IPS-15b (cell line): ENCODE measurements at regions not wholly inside any gene's neighbourhood (a gene's known extent, or its start where the extent isn't known, plus 50 kb on each side); places are given as distances from the start of the nearest gene placed in this dataset.
A peak's percentile ranks its signal among the peaks of the same experiment; 100 is the strongest.

Source experiments
- H3K27me3 ChIP-seq: one replicate; pipeline ENCODE4 v1.6.1; 2013; ENCODE audit warnings: low read length; ENCODE audit not compliant: control insufficient read depth, insufficient read depth
- H3K36me3 ChIP-seq: one replicate; pipeline ENCODE4 v1.6.1; 2013; ENCODE audit warnings: low read length; ENCODE audit not compliant: control insufficient read depth, insufficient read depth
- H3K4me1 ChIP-seq: one replicate; pipeline ENCODE4 v1.6.1; 2013; ENCODE audit warnings: mild to moderate bottlenecking, low read length; ENCODE audit not compliant: control insufficient read depth, insufficient read depth
- H3K4me3 ChIP-seq: one replicate; pipeline ENCODE4 v1.5.1; 2013; ENCODE audit warnings: low read depth, low read length
- H3K9ac ChIP-seq: one replicate; pipeline ENCODE4 v1.6.1; 2013; ENCODE audit warnings: low read depth, mild to moderate bottlenecking, low read length
- H3K9me3 ChIP-seq: one replicate; pipeline ENCODE4 v1.6.1; 2013; ENCODE audit warnings: mild to moderate bottlenecking, low read length; ENCODE audit not compliant: control insufficient read depth, insufficient read depth

- Histone ChIP-seq H3K36me3 (no peaks in the 10 kb centered on the region), H3K9me3 (no peaks in the 10 kb centered on the region), H3K4me1 (no peaks in the 10 kb centered on the region), H3K4me3 (no peak overlapping the region), H3K27me3 (no peaks in the 10 kb centered on the region), H3K9ac (no peak overlapping the region)
These were observed 109.0 kb upstream of the PARD3B start for GRCh38 chr2:204436230-204436629.

DNA sequence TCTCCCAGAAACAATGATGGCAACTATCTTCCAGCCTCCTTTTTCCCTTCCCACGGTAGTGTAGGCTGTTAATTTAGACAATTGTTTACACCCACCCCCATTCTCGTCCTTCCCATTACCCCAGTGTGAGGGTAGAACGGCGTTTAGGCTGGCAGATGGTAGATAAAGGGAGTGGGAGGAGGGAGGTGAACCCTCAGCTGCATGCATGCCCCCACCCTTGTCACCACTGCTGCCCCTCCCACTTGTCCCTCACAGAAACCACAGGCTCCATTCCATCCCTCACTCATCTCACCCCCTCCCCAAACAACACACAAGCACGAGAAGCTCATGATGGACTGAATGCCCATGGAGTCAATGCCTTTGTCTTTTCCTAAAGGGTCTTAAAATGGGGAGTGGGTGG, 107.9 kb upstream of the PARD3B start:
- Histone ChIP-seq H3K36me3 (no peaks in the 10 kb centered on the region), H3K9ac (no peak overlapping the region), H3K27me3 (no peaks in the 10 kb centered on the region), H3K4me3 (no peak overlapping the region), H3K4me1 (no peaks in the 10 kb centered on the region), H3K9me3 (no peaks in the 10 kb centered on the region)

- Histone ChIP-seq H3K9ac (no peak overlapping the region), H3K9me3 (no peaks in the 10 kb centered on the region), H3K4me3 (peak overlapping the region; percentile 2), H3K27me3 (no peaks in the 10 kb centered on the region), H3K4me1 (no peaks in the 10 kb centered on the region), H3K36me3 (no peaks in the 10 kb centered on the region)
These were observed 107.2 kb upstream of the PARD3B start for GRCh38 chr2:204437815-204438756.

DNA sequence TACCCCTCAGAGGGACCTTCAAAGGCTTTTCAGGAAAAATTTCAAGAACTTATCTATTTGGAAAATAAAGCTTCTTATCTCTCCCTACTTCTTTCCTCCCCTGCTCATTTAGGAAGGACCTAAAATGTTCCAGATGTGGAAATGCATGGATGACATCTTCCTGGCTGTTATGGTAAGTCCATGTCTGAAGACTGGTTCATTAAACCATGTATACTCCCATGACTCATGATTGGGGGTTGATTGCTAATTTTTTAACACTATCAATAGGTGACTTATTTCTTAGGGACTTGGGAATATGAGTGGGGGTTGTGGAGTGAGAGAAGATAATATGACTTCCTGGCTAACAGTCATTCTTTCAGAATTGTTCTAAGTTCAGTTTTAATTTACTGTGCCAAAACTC, 104.0 kb upstream of the PARD3B start:
- Histone ChIP-seq H3K4me3 (no peak overlapping the region), H3K36me3 (no peaks in the 10 kb centered on the region), H3K9me3 (no peaks in the 10 kb centered on the region), H3K9ac (no peak overlapping the region), H3K4me1 (no peaks in the 10 kb centered on the region), H3K27me3 (no peaks in the 10 kb centered on the region)

- no peak overlapping the region for H3K9ac ChIP-seq
- H3K27me3 ChIP-seq = no peaks in the 10 kb centered on the region
- H3K4me3 ChIP-seq = no peak overlapping the region
- no peaks in the 10 kb centered on the region for H3K4me1 ChIP-seq
- H3K9me3 ChIP-seq = no peaks in the 10 kb centered on the region
- H3K36me3 ChIP-seq = no peaks in the 10 kb centered on the region
These were observed 100.1 kb upstream of the PARD3B start for GRCh38 chr2:204445149-204445548.

DNA sequence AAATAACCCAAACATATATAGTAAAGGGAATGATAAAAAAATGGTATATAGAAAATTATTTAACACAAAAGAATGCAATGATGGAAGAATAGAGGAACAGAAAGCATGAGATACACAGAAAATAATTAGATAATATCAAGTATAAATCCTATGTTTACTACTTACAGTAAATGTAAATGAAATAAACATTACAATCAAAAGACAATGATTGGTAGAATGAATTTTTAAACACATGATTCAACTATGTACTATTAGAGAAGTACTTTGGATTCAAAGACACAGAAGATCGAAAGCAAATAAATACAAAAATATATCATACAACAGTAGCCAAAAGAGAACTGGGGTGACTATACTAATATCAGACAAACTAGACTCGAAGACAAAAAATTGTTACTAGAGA, 97.6 kb upstream of the PARD3B start:
- H3K27me3 ChIP-seq = no peaks in the 10 kb centered on the region
- H3K9ac ChIP-seq = no peak overlapping the region
- no peaks in the 10 kb centered on the region for H3K36me3 ChIP-seq
- H3K4me1 ChIP-seq = no peaks in the 10 kb centered on the region
- no peak overlapping the region for H3K4me3 ChIP-seq
- H3K9me3 ChIP-seq = no peaks in the 10 kb centered on the region

DNA sequence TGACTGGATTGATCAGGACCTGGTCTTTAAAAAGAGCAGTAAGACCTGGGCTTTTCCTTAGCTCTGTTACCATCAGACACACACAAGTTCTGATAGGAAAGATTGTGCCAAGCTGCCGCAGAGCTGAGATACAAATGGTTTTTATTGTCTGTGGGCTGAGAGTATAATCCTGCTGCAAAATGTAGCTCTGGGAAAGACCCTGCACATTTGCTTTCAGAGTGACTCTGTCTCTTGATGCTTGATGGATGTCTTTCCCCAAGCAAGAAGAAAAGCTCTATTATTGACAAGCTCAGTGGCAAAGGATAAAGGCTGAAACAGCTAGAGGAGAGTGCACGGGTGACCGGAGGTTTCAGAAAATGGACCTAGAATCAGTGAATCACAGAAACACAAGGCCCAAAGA, 95.3 kb upstream of the PARD3B start:
- no peak overlapping the region for H3K4me3 ChIP-seq
- no peak overlapping the region for H3K9ac ChIP-seq
- no peaks in the 10 kb centered on the region for H3K27me3 ChIP-seq
- no peaks in the 10 kb centered on the region for H3K9me3 ChIP-seq
- peaks cover 2% of the 10 kb centered on the region for H3K4me1 ChIP-seq
- peaks cover 1% of the 10 kb centered on the region for H3K36me3 ChIP-seq

DNA sequence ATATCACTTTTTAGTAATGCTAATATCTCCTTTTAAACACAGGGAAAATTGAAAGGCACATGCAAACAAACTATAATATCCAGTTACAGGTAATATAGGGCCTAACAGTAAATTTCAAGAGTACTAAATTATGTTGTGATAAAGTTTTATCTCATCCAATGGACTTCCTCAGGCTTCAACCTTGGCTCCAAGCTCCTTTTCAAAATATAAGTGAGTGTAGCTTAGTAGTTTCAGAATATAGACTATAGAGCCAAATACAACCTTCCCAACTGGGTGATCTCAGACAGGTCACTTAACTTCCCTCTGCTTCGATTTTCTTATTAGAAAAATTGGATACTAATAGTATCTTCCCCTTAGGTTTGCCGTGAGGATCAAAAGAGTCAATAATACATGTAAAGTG, 93.5 kb upstream of the PARD3B start:
- no peaks in the 10 kb centered on the region for H3K9me3 ChIP-seq

DNA sequence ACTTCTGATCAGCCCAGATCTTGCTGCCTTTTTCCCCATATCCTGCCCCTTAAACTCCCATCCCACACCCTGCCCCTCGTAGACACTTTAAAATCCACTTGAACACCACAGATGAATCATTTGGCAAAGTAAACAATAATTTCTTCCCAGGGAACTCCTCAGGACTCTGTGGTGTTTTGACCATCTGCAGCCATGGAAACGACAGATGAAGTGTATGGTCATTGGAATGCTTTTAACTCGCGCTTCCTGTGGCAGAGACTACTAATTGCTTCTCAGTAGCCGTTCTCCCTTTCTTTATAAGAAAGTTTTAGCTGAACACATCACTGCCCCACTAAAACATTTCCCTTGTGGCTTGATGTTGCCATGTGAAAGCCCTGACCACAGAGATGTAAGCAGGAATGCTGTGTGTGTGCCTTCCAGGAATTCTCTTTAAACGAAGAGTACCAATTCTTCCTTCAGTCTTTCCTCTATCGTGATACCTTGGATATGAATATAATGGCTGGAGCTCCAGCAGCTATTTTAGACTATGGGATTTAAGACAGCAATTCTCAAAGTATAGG, 92.7 kb upstream of the PARD3B start:
- Histone ChIP-seq H3K4me3 (no peak overlapping the region), H3K9me3 (no peaks in the 10 kb centered on the region), H3K27me3 (no peaks in the 10 kb centered on the region), H3K36me3 (peaks cover 2% of the 10 kb centered on the region), H3K4me1 (peaks cover 2% of the 10 kb centered on the region), H3K9ac (no peak overlapping the region)

More for the DNA sequence above, 93.5 kb upstream of the PARD3B start:
- H3K27me3 ChIP-seq = no peaks in the 10 kb centered on the region
- H3K36me3 ChIP-seq = peaks cover 2% of the 10 kb centered on the region
- H3K9ac ChIP-seq = no peak overlapping the region
- H3K4me1 ChIP-seq = peaks cover 2% of the 10 kb centered on the region
- no peak overlapping the region for H3K4me3 ChIP-seq

GRCh38 chr2:204453730-204454167, 91.5 kb upstream of the PARD3B start:
- H3K27me3 ChIP-seq = no peaks in the 10 kb centered on the region
- no peak overlapping the region for H3K4me3 ChIP-seq
- H3K36me3 ChIP-seq = peaks cover 2% of the 10 kb centered on the region
- no peaks in the 10 kb centered on the region for H3K9me3 ChIP-seq
- no peak overlapping the region for H3K9ac ChIP-seq
- H3K4me1 ChIP-seq = peaks cover 2% of the 10 kb centered on the region

DNA sequence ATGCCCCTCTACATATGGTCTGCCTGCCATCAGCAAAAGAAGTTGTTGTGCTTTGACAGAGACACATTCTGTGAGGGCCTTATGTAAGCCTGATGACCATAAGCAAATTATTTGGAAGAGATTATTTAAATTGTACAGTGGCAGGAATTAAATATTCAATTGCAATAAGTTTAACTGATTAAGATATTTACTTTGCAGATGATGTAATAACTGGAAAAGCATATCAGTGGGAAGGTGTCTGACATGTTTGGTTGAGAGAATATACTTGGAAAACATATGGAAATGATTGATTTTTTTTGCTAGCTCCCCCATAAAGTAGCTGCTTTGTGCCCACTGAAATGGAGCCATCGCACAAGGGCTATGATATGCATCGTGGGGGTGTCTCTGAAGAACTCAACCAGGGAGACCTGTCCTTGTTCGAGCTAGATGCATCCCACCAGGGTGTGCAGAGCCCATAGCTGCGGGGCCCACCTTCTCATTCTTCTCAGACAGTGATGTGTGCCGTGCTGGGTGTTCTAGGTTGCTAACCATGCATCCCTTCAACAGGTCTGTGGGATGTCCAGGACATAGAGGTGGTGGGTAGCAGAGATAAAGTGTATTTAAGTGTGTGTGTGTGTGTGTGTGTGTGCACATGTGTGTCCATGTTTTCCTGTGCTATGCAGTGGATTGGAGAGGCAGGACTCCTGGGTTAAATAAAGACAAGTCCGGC, 90.4 kb upstream of the PARD3B start:
- Histone ChIP-seq H3K9ac (no peak overlapping the region), H3K9me3 (no peaks in the 10 kb centered on the region), H3K4me1 (peaks cover 2% of the 10 kb centered on the region), H3K36me3 (peaks cover 2% of the 10 kb centered on the region), H3K4me3 (no peak overlapping the region), H3K27me3 (no peaks in the 10 kb centered on the region)
